Keratinocyte (primary cell): ENCODE measurements at regions not wholly inside any gene's neighbourhood (a gene's known extent, or its start where the extent isn't known, plus 50 kb on each side); places are given as distances from the start of the nearest gene placed in this dataset.
"Not testable (repeated sequence)": the region's sequence is repeated elsewhere in the genome, so short reads cannot be mapped to it uniquely, and the experiment has no call there.

ENCODE experiments used
- DNase-seq: peaks from one replicate; pipeline ENCODE4 v3.0.0-alpha.2; 2011; ENCODE audit warnings: low read depth, missing footprints, low spot score
- FAIRE-seq: peaks from 2 replicates; lab custom pipeline; 2011; peaks lifted over from hg19 to GRCh38; lab: Jason Lieb, UNC
- H2AFZ ChIP-seq: 2 replicates; pipeline ENCODE4 v1.6.0; 2012; ENCODE audit warnings: low read length, control low read depth, inconsistent platforms; ENCODE audit not compliant: control insufficient read depth
- H3K27ac ChIP-seq: 2 replicates; pipeline ENCODE4 v1.5.1; 2011; ENCODE audit warnings: low read length; ENCODE audit not compliant: control insufficient read depth, insufficient read depth
- H3K27me3 ChIP-seq: 3 replicates; pipeline ENCODE4 v1.6.0; 2011; ENCODE audit warnings: low read length; ENCODE audit not compliant: control insufficient read depth, insufficient read depth; ENCODE audit errors: extremely low read depth
- H3K36me3 ChIP-seq, 2 experiments: 2 replicates in 1 of 2; 3 replicates in 1 of 2; pipeline ENCODE4 v1.5.1; 2011; ENCODE audit warnings: low read length in 2 of 2, mild to moderate bottlenecking in 1 of 2; ENCODE audit not compliant: control insufficient read depth in 2 of 2, insufficient read depth in 2 of 2; ENCODE audit errors: extremely low read depth in 1 of 2
- H3K4me1 ChIP-seq: 3 replicates; pipeline ENCODE4 v1.5.1; 2011; ENCODE audit warnings: low read length; ENCODE audit not compliant: control insufficient read depth, insufficient read depth; ENCODE audit errors: extremely low read depth
- H3K4me2 ChIP-seq: 3 replicates; pipeline ENCODE4 v1.6.0; 2011; ENCODE audit warnings: low read depth, low read length; ENCODE audit not compliant: control insufficient read depth, insufficient read depth; ENCODE audit errors: extremely low read depth
- H3K4me3 ChIP-seq, 3 experiments: fragments of 200-600 bp in 1 of 3; sonication (generic) in 1 of 3; 2 replicates in 2 of 3; 3 replicates in 1 of 3; pipeline ENCODE4 v1.5.1; 2011 to 2016; ENCODE audit warnings: low read length in 3 of 3, mild to moderate bottlenecking in 3 of 3, control low read depth in 2 of 3, inconsistent platforms in 1 of 3, low read depth in 1 of 3, mixed read lengths in 1 of 3, mixed run types in 1 of 3, moderate library complexity in 1 of 3; ENCODE audit not compliant: control insufficient read depth in 2 of 3, insufficient read depth in 2 of 3; ENCODE audit errors: extremely low read depth in 1 of 3
- H3K79me2 ChIP-seq: 2 replicates; pipeline ENCODE4 v1.6.0; 2012; ENCODE audit warnings: low read length; ENCODE audit not compliant: control insufficient read depth, insufficient read depth
- H3K9ac ChIP-seq: 3 replicates; pipeline ENCODE4 v1.6.0; 2011; ENCODE audit warnings: low read length; ENCODE audit not compliant: control insufficient read depth, insufficient read depth; ENCODE audit errors: extremely low read depth
- H3K9me1 ChIP-seq: 3 replicates; pipeline ENCODE4 v1.6.0; 2011; ENCODE audit warnings: low read length; ENCODE audit not compliant: control insufficient read depth, insufficient read depth; ENCODE audit errors: extremely low read depth
- H3K9me3 ChIP-seq: 2 replicates; pipeline ENCODE4 v1.5.1; 2012; ENCODE audit warnings: low read depth, low read length; ENCODE audit not compliant: control insufficient read depth
- H4K20me1 ChIP-seq: 3 replicates; pipeline ENCODE4 v1.6.0; 2011; ENCODE audit warnings: low read length; ENCODE audit not compliant: control insufficient read depth, insufficient read depth; ENCODE audit errors: extremely low read depth
- CTCF ChIP-seq, 3 experiments: IDR thresholded peaks in 1 of 3; conservative IDR thresholded peaks in 1 of 3; optimal IDR thresholded peaks in 1 of 3; 2 replicates in 2 of 3; 3 replicates in 1 of 3; pipeline versions ENCODE3 to v1.5.1; 2011; ENCODE audit warnings: low read length in 3 of 3, mild to moderate bottlenecking in 3 of 3, moderate library complexity in 2 of 3, control low read depth in 1 of 3, inconsistent platforms in 1 of 3; ENCODE audit not compliant: insufficient read depth in 2 of 3; ENCODE audit errors: extremely low read depth in 1 of 3
- EZH2 ChIP-seq: IDR thresholded peaks from one replicate; pipeline ENCODE4 v1.6.1; 2012; ENCODE audit warnings: inconsistent platforms, mild to moderate bottlenecking, low read length, moderate library complexity
- dilution Hi-C: fragments of 300-500 bp; cut with MboI; formaldehyde crosslinking; loops from one replicate; pipeline ENCODE4 v1.7.0; 2020; ENCODE audit warnings: low sequenced_read_pairs; ENCODE audit not compliant: extremely low pct_ligation_motif_present

- H3K9me1 ChIP-seq, H3K4me3 ChIP-seq, FAIRE-seq, H3K9me3 ChIP-seq, H3K4me2 ChIP-seq, H3K4me1 ChIP-seq, H3K36me3 ChIP-seq, H2AFZ ChIP-seq, H3K79me2 ChIP-seq, H4K20me1 ChIP-seq, H3K27ac ChIP-seq, H3K27me3 ChIP-seq, DNase-seq, H3K9ac ChIP-seq, dilution Hi-C loops: not testable (repeated sequence)
Measured at GRCh38 chr4:11054937-11055336, 370.4 kb upstream of the CLNK start.

DNA sequence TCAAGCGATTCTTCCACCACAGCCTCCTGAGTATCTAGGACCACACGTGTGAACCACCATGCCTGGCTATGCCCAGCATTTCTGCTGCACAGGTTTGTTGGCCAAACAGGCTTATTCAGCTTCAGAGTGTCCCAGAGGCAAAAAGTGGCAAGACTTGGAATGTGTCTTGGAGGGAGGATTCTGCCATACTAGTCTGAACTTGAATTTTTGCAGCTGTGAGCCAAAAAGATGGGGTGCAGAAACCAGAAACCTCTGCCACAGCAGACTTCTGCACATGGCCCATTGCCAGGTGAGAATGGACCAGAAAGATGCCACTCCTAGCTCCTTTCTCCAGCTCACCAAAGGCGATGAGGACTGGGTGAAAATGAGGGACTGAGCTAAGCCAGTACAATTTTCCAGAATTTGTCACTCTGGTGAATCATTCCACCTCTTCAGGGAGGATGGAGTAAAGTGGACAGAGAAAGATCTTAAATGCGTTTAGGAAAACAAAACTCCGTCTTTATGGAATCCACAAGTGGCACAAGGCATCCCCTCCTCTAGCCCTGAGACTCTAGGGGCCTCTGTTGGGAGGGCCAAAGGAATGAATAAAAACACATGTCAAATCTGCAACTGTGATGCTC lies 369.1 kb upstream of the CLNK start:
- no peaks in the 10 kb centered on the region for H3K27me3 ChIP-seq
- H3K79me2 ChIP-seq: no peaks in the 10 kb centered on the region
- H3K4me3 ChIP-seq: no peak overlapping the region
- no peaks in the 10 kb centered on the region for H3K36me3 ChIP-seq
- no peaks in the 10 kb centered on the region for H4K20me1 ChIP-seq
- no peak for FAIRE-seq
- H3K4me1 ChIP-seq: no peaks in the 10 kb centered on the region
- dilution Hi-C loops: no loop called here
- H3K4me2 ChIP-seq: no peak overlapping the region
- no peaks in the 10 kb centered on the region for H3K9me1 ChIP-seq
- no peak overlapping the region for H3K27ac ChIP-seq
- H3K9me3 ChIP-seq: no peaks in the 10 kb centered on the region
- H2AFZ ChIP-seq: no peak overlapping the region
- H3K9ac ChIP-seq: no peak overlapping the region
- no peak for TF ChIP-seq EZH2
- no peak for TF ChIP-seq CTCF (optimal IDR thresholded peaks at IDR 0.05 in 1 of 3, IDR thresholded peaks at IDR 0.05 in 1 of 3, conservative IDR thresholded peaks at IDR 0.05 in 1 of 3; ENCODE audit: extremely low read depth in 1 of 3, insufficient read depth in 2 of 3, low read length in 3 of 3)
- no peak for DNase-seq

DNA sequence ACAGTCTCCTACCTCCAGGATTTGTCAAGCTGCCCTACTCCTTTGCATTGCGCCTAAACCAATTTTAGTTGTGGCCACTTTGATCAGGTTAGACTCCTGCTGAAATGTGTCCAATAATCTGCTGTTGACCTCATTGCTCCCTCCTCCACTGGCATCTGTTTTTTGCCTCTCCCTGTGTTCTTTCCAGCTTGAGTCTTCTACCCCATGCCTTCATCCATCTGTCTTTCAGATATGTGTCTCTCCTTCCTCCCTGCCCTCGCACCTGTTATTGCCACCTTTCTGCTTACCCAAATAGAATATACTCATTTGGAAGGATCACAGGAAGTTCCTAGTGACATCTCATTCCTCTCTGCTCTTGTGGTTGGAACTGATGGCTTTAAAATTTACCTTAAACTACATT lies 366.6 kb upstream of the CLNK start:
- Histone ChIP-seq H3K27me3 (no peaks in the 10 kb centered on the region), H3K4me1 (no peaks in the 10 kb centered on the region), H3K4me3 (no peak overlapping the region), H3K9me1 (no peaks in the 10 kb centered on the region), H3K9ac (no peak overlapping the region), H3K9me3 (no peaks in the 10 kb centered on the region), H2AFZ (no peak overlapping the region), H3K27ac (no peak overlapping the region), H3K79me2 (no peaks in the 10 kb centered on the region), H4K20me1 (no peaks in the 10 kb centered on the region), H3K4me2 (no peak overlapping the region), H3K36me3 (no peaks in the 10 kb centered on the region)
- DNase-seq: no peak
- dilution Hi-C loops: no loop called here
- TF ChIP-seq CTCF (optimal IDR thresholded peaks at IDR 0.05 in 1 of 3, IDR thresholded peaks at IDR 0.05 in 1 of 3, conservative IDR thresholded peaks at IDR 0.05 in 1 of 3; ENCODE audit: extremely low read depth in 1 of 3, insufficient read depth in 2 of 3, low read length in 3 of 3): no peak
- TF ChIP-seq EZH2: no peak
- no peak for FAIRE-seq
